ENCODE measurements at regions not wholly inside any gene's neighbourhood (a gene's known extent, or its start where the extent isn't known, plus 50 kb on each side); places are given as distances from the start of the nearest gene placed in this dataset.

DNA sequence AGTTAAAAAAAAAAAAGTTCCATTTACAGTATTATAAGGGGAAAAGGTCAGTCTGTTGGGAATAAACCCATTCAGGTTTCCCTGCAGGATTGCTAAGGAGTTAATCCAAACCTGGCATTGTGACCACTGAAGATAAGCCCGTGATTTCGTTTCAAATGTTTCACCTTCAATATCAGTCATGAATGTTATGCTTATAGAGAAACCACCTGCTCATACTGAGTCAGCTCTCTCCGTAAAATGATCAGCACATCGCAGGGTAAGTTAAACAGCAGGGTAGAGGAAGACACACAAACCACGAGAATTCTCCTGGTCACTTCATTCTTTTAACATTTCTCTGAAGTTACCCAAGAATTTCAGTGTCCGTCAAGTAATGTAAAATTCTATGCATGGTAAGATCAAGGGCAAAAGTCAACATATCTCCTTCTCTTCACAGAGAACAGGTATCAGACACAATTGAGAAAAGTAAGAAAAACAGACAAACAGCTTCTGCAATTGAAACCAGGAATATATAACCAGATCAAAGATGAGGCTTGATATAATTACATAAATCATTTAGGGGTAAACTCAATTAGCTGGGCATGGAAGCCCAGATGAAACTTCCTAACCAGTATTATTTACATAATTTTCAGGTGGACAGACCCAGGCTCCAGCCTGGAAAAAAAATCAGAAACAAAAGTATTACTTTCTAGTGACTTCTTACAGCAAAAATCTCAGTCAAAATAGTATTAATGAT is 67.6 kb upstream of the ARHGEF3 start:
- FAIRE-seq (no peak), DNase-seq (ENCODE audit: low read depth in 1 of 2, low spot score in 2 of 2) (no peak)
- H2BK12ac ChIP-seq (ENCODE audit: low read depth, low read length): no peak overlapping the region
- no peaks in the 10 kb centered on the region for H3K36me3 ChIP-seq (ENCODE audit: control insufficient read depth in 2 of 4, insufficient read depth in 4 of 4, low read length in 3 of 4)
- no peak overlapping the region for H2AFZ ChIP-seq (ENCODE audit: low read length)
- H2AK5ac ChIP-seq (ENCODE audit: low read depth, low read length): no peak overlapping the region
- H3K18ac ChIP-seq (ENCODE audit: extremely low read depth, low read length): no peak overlapping the region
- 83% methylated on average over 6 of the region's 6 CpGs; no CpG with 5 or more reads in 1 of the 2 experiments for WGBS, 2 experiments (ENCODE audit: extremely low coverage in 1 of 2, insufficient coverage in 1 of 2, insufficient read length in 1 of 2, insufficient replicate concordance in 2 of 2, low coverage in 1 of 2, low lambda C conversion rate in 2 of 2, missing lambda C conversion rate in 1 of 2)
- H3K9me3 ChIP-seq (ENCODE audit: insufficient read depth in 2 of 2, low read depth in 1 of 2, low read length in 1 of 2): no peaks in the 10 kb centered on the region
- ChIA-PET POLR2A (ENCODE audit: partially characterized antibody) (interaction anchor here (1.3 kb wide), 2 partner anchors 10 to 14 kb away, joined by 3 to 4 read pairs; no protein-coding TSS in a partner anchor), CTCF (ENCODE audit: partially characterized antibody) (interaction anchor here (0.6 to 2.3 kb wide), 2 partner anchors 69 to 240 kb away, joined by 4 to 10 read pairs; partner anchors contain the start of gene ARHGEF3)
- no peak overlapping the region for H3K4me2 ChIP-seq (ENCODE audit: insufficient read depth in 1 of 2, low read depth in 2 of 2, low read length in 2 of 2)
- H3K9ac ChIP-seq (replicated peaks in 1 of 4; ENCODE audit: extremely low read depth in 1 of 4, low read depth in 3 of 4, low read length in 3 of 4): peak overlapping the region in 1 of 4 experiments; percentile 49; a peak in 1 of 7 replicates
- no peak overlapping the region for H3K14ac ChIP-seq (ENCODE audit: insufficient read length)
- H3K27ac ChIP-seq (ENCODE audit: low read depth, low read length): no peak overlapping the region
- no peaks in the 10 kb centered on the region for H3K79me1 ChIP-seq (ENCODE audit: low read depth, low read length)
- H2BK120ac ChIP-seq (replicated peaks; ENCODE audit: low read depth, low read length): no peak overlapping the region
- no peak overlapping the region for H4K91ac ChIP-seq (replicated peaks; ENCODE audit: insufficient read length, low read length)
- no peaks in the 10 kb centered on the region for H3K79me2 ChIP-seq (ENCODE audit: control insufficient read depth in 1 of 2, insufficient read depth in 2 of 2, low read length in 2 of 2)
- H3K4ac ChIP-seq (replicated peaks; ENCODE audit: insufficient read length, low read depth, low read length): no peak overlapping the region
- H2BK5ac ChIP-seq (ENCODE audit: low read depth, low read length): no peak overlapping the region
- no peak overlapping the region for H2BK20ac ChIP-seq (ENCODE audit: low read length)
- H4K5ac ChIP-seq (ENCODE audit: insufficient read length, low read depth, low read length): no peak overlapping the region
- H3K56ac ChIP-seq (replicated peaks; ENCODE audit: insufficient read length, low read depth, low read length): no peak overlapping the region
- no peak overlapping the region for H2BK15ac ChIP-seq (ENCODE audit: low read length)
- H4K8ac ChIP-seq (ENCODE audit: extremely low read depth, insufficient read depth, low read length): no peak overlapping the region
- H4K20me1 ChIP-seq (replicated peaks in 1 of 2; ENCODE audit: control insufficient read depth in 1 of 2, insufficient read depth in 2 of 2, low read length in 2 of 2): no peaks in the 10 kb centered on the region
- peaks cover 0 to 2% (median 0%) of the 10 kb centered on the region in 4 experiments; a peak in 1 of 7 replicates for H3K4me1 ChIP-seq (replicated peaks in 1 of 4; ENCODE audit: control insufficient read depth in 3 of 4, insufficient read depth in 4 of 4, low read length in 3 of 4)
- H3K23me2 ChIP-seq (ENCODE audit: low read depth, low read length): no peaks in the 10 kb centered on the region
- H3K4me3 ChIP-seq (ENCODE audit: extremely low read depth in 1 of 4, insufficient read depth in 2 of 4, low read depth in 3 of 4, low read length in 4 of 4): no peak overlapping the region
- no peaks in the 10 kb centered on the region for H3K27me3 ChIP-seq (replicated peaks in 1 of 4; ENCODE audit: control insufficient read depth in 3 of 4, extremely low read depth in 1 of 4, insufficient read depth in 3 of 4, low read length in 3 of 4)
- no peak overlapping the region for H3K23ac ChIP-seq (ENCODE audit: insufficient read length)
- TF ChIP-seq POLR2AphosphoS5 (IDR thresholded peaks at IDR 0.05; ENCODE audit: low read depth, low read length): no peak
- no peak for TF ChIP-seq POU5F1 (IDR thresholded peaks at IDR 0.05; ENCODE audit: low read depth, low read length)
- TF ChIP-seq MAFK (IDR thresholded peaks at IDR 0.05; ENCODE audit: low read depth, low read length): no peak
- TF ChIP-seq JUN (IDR thresholded peaks at IDR 0.05; ENCODE audit: low read depth, low read length): no peak
- TF ChIP-seq BACH1 (IDR thresholded peaks at IDR 0.05; ENCODE audit: low read length): no peak
- TF ChIP-seq TAF1 (IDR thresholded peaks at IDR 0.05; ENCODE audit: low read depth, low read length): no peak
- TF ChIP-seq SIN3A (conservative IDR thresholded peaks at IDR 0.05 in 1 of 2, IDR thresholded peaks at IDR 0.05 in 1 of 2; ENCODE audit: low read depth in 1 of 2, low read length in 2 of 2): no peak
- no peak for TF ChIP-seq SUZ12 (IDR thresholded peaks at IDR 0.05; ENCODE audit: low read length)
- TF ChIP-seq KDM5A (IDR thresholded peaks at IDR 0.05; ENCODE audit: low read length): no peak
- TF ChIP-seq JUND (IDR thresholded peaks at IDR 0.05; ENCODE audit: low read length): no peak
- TF ChIP-seq ASH2L (IDR thresholded peaks at IDR 0.05; ENCODE audit: low read length): no peak
- TF ChIP-seq, protein P1, sequence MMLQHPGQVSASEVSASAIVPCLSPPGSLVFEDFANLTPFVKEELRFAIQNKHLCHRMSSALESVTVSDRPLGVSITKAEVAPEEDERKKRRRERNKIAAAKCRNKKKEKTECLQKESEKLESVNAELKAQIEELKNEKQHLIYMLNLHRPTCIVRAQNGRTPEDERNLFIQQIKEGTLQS (IDR thresholded peaks at IDR 0.05; ENCODE audit: insufficient read depth, low read depth, low read length): no peak
- no peak for TF ChIP-seq BCL11A (IDR thresholded peaks at IDR 0.05; ENCODE audit: low read depth in 2 of 2, low read length in 2 of 2)
- no peak for TF ChIP-seq NRF1 (IDR thresholded peaks at IDR 0.05; ENCODE audit: low read depth, low read length)
